Gastrocnemius medialis (tissue), 4 donors: ENCODE measurements at regions not wholly inside any gene's neighbourhood (a gene's known extent, or its start where the extent isn't known, plus 50 kb on each side); places are given as distances from the start of the nearest gene placed in this dataset.

Experiments
- ATAC-seq, 2 donors: fragments of 150-250 bp; one replicate each; pipeline ENCODE4 v1.9.1; 2016
- DNase-seq, 2 donors: peaks; one replicate each; pipeline ENCODE4 v3.0.0-alpha.2; 2019
- H3K27ac ChIP-seq, 4 donors: fragments of 200-600 bp; sonication (generic); 1 replicate in 1 of 4; 2 replicates in 3 of 4; pipeline ENCODE4 v1.5.1; 2016 to 2018; ENCODE audit warnings: mild to moderate bottlenecking in 2 of 4, moderate library complexity in 1 of 4
- H3K27me3 ChIP-seq, 3 donors: fragments of 200-600 bp; sonication (generic) in 2 of 3; 1 replicate in 1 of 3; 2 replicates in 2 of 3; pipeline versions ENCODE4 v1.5.1 to v1.6.0; 2016 to 2019; ENCODE audit warnings: mild to moderate bottlenecking in 1 of 3, moderate library complexity in 1 of 3
- H3K36me3 ChIP-seq, 2 donors: fragments of 200-600 bp; sonication (generic) in 1 of 2; one replicate each; pipeline ENCODE4 v1.5.1; 2017 to 2018
- H3K4me1 ChIP-seq, 2 donors: fragments of 200-600 bp; sonication (generic) in 1 of 2; one replicate each; pipeline ENCODE4 v1.5.1; 2016 to 2017; ENCODE audit warnings: mild to moderate bottlenecking in 2 of 2
- H3K4me3 ChIP-seq, 4 donors: fragments of 200-600 bp; sonication (generic) in 3 of 4; 1 replicate in 1 of 4; 2 replicates in 3 of 4; pipeline ENCODE4 v1.5.1; 2016 to 2019; ENCODE audit warnings: mild to moderate bottlenecking in 2 of 4
- H3K9me3 ChIP-seq, 3 donors: fragments of 200-600 bp; sonication (generic) in 2 of 3; 1 replicate in 1 of 3; 2 replicates in 2 of 3; pipeline ENCODE4 v1.5.1; 2016 to 2019
- POLR2A ChIP-seq, 2 donors: fragments of 450-650 bp; IDR thresholded peaks; one replicate each; pipeline ENCODE4 v1.6.1; 2017; ENCODE audit warnings: antibody characterized with exemption in 2 of 2, mild to moderate bottlenecking in 2 of 2, moderate library complexity in 2 of 2
- in situ Hi-C, 4 donors: fragments of 200-750 bp; cut with MboI; loops; one replicate each; pipeline versions ENCODE4 v1.15.0 to v1.8.0; 2017; ENCODE audit warnings: low sequenced_read_pairs in 4 of 4
- intact Hi-C: fragments of 100-400 bp; cut with DNase I; formaldehyde crosslinking; loops from one replicate; pipeline ENCODE4 v1.15.1; 2023; ENCODE audit warnings: low total_unique reads
- TF ChIP-seq, protein P1 (sequence below), 5 experiments: fragments of 450-650 bp in 3 of 5; fragments of 200-600 bp in 2 of 5; sonication (generic) in 2 of 5; IDR thresholded peaks in 4 of 5; conservative IDR thresholded peaks in 1 of 5; 1 replicate in 4 of 5; 2 replicates in 1 of 5; pipeline ENCODE4 v1.5.1; 2016 to 2019; ENCODE audit warnings: antibody characterized with exemption in 5 of 5, mild to moderate bottlenecking in 3 of 5, moderate library complexity in 3 of 5

DNA sequence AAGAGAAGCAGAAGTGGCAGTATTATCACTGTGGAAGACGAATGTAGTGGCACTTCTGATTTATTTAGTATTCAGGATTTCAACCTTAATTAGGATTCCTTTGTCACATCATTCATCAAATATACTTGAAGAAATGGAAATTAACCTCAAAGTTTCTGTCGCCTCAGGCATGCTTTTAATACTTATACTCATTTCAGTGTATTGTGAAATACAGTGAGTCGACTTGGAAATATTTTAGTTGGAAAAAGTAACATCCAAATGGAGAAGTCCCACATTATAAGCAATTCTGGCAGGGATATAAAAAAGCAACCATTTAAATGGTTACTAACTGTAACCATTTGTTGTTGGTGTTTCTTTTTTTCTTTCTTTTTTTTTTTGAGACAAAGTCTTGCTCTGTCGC lies 648.8 kb downstream of the ARL4A start:
- Histone ChIP-seq H3K36me3 (no peaks in the 10 kb centered on the region), H3K9me3 (no peaks in the 10 kb centered on the region), H3K27me3 (no peaks in the 10 kb centered on the region), H3K4me1 (no peaks in the 10 kb centered on the region), H3K4me3 (no peak overlapping the region), H3K27ac (no peak overlapping the region)
- intact Hi-C loops, result no loop called here
- TF ChIP-seq, protein P1, sequence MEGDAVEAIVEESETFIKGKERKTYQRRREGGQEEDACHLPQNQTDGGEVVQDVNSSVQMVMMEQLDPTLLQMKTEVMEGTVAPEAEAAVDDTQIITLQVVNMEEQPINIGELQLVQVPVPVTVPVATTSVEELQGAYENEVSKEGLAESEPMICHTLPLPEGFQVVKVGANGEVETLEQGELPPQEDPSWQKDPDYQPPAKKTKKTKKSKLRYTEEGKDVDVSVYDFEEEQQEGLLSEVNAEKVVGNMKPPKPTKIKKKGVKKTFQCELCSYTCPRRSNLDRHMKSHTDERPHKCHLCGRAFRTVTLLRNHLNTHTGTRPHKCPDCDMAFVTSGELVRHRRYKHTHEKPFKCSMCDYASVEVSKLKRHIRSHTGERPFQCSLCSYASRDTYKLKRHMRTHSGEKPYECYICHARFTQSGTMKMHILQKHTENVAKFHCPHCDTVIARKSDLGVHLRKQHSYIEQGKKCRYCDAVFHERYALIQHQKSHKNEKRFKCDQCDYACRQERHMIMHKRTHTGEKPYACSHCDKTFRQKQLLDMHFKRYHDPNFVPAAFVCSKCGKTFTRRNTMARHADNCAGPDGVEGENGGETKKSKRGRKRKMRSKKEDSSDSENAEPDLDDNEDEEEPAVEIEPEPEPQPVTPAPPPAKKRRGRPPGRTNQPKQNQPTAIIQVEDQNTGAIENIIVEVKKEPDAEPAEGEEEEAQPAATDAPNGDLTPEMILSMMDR (IDR thresholded peaks at IDR 0.05 in 4 of 5, conservative IDR thresholded peaks at IDR 0.05 in 1 of 5), result no peak
- no peak for TF ChIP-seq POLR2A (IDR thresholded peaks at IDR 0.05)
- DNase-seq (no peak), ATAC-seq (no peak)
- in situ Hi-C loops, result no loop called here

GRCh38 chr7:13352677-13353076 lies 636.8 kb downstream of the ETV1 start:
- Histone ChIP-seq H3K4me1 (no peaks in the 10 kb centered on the region), H3K4me3 (no peak overlapping the region), H3K9me3 (no peaks in the 10 kb centered on the region), H3K36me3 (no peaks in the 10 kb centered on the region), H3K27me3 (no peaks in the 10 kb centered on the region), H3K27ac (no peak overlapping the region)
- TF ChIP-seq, protein P1 (IDR thresholded peaks at IDR 0.05 in 4 of 5, conservative IDR thresholded peaks at IDR 0.05 in 1 of 5), result no peak
- TF ChIP-seq POLR2A (IDR thresholded peaks at IDR 0.05), result no peak
- DNase-seq, result no peak
- in situ Hi-C loops (no loop called here), intact Hi-C loops (no loop called here)
- no peak for ATAC-seq

- intact Hi-C loops, result no loop called here
- in situ Hi-C loops, result no loop called here
- Histone ChIP-seq H3K4me3 (no peak overlapping the region), H3K36me3 (no peaks in the 10 kb centered on the region), H3K4me1 (no peaks in the 10 kb centered on the region), H3K9me3 (no peaks in the 10 kb centered on the region), H3K27ac (no peak overlapping the region), H3K27me3 (no peaks in the 10 kb centered on the region)
- no peak for ATAC-seq
- no peak for DNase-seq
- TF ChIP-seq POLR2A (IDR thresholded peaks at IDR 0.05), result no peak
- TF ChIP-seq, protein P1 (IDR thresholded peaks at IDR 0.05 in 4 of 5, conservative IDR thresholded peaks at IDR 0.05 in 1 of 5), result no peak
These were observed 629.8 kb downstream of the ETV1 start for GRCh38 chr7:13359656-13360055.

DNA sequence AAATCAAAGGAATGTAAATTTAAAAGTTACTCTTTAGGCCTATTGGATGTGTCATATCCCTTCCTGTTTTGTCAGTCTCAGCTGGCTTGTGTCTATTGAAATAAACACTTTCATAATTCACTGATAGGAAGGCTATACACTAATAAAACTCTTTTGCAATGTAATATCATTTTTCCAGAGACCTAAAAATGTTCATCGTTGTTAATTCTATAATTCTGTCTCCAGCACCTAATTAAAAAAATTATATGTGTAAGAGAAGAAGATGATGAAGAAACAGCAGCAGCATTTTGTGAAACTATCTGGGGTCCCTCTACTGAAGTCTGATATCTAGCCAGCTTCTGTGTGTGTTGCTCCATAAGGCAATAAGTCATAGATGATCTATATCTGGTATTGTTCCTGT lies 602.7 kb downstream of the ETV1 start:
- intact Hi-C loops (no loop called here), in situ Hi-C loops (no loop called here)
- no peak overlapping the region for H3K27ac ChIP-seq
- H3K9me3 ChIP-seq, result no peaks in the 10 kb centered on the region
- H3K4me1 ChIP-seq, result no peaks in the 10 kb centered on the region
- H3K36me3 ChIP-seq, result no peaks in the 10 kb centered on the region
- DNase-seq (no peak), ATAC-seq (no peak)
- H3K4me3 ChIP-seq, result no peak overlapping the region
- no peaks in the 10 kb centered on the region for H3K27me3 ChIP-seq
- TF ChIP-seq POLR2A (IDR thresholded peaks at IDR 0.05), result no peak
- TF ChIP-seq, protein P1 (IDR thresholded peaks at IDR 0.05 in 4 of 5, conservative IDR thresholded peaks at IDR 0.05 in 1 of 5), result no peak

DNA sequence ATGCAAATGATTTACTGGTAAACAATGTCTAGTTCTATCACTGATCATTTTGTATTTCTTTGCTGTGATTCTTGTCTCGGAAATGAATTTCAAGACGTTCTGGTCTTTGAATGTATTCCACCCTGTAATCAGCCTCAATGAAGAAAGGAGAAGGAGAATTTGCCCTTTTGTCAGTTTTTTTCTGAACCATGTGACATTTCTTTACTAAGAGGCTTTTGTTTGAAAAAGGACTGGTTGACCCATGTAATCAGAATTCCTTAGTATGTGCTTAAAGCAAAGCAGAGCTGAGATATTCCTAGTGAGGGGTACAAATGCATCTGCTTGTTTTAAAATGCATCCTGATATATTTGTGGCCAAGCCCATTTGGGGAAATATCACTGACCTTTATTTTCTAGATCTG lies 581.6 kb downstream of the ETV1 start:
- TF ChIP-seq POLR2A (IDR thresholded peaks at IDR 0.05), result no peak
- TF ChIP-seq, protein P1 (IDR thresholded peaks at IDR 0.05 in 4 of 5, conservative IDR thresholded peaks at IDR 0.05 in 1 of 5), result no peak
- H3K27me3 ChIP-seq, result no peaks in the 10 kb centered on the region
- intact Hi-C loops, result no loop called here
- no peak overlapping the region for H3K4me3 ChIP-seq
- ATAC-seq (no peak), DNase-seq (no peak)
- H3K36me3 ChIP-seq, result no peaks in the 10 kb centered on the region
- peaks cover 0 to 2% of the 10 kb centered on the region in 2 donors for H3K4me1 ChIP-seq
- H3K9me3 ChIP-seq, result no peaks in the 10 kb centered on the region
- no peak overlapping the region for H3K27ac ChIP-seq
- in situ Hi-C loops, result no loop called here
